ENCODE measurements at regions not wholly inside any gene's neighbourhood (a gene's known extent, or its start where the extent isn't known, plus 50 kb on each side); places are given as distances from the start of the nearest gene placed in this dataset.

GRCh38 chr1:81706650-81707435 is 93.9 kb upstream of the ADGRL2 start:
- Histone ChIP-seq H3K4me3 (ENCODE audit: low read length) (no peak overlapping the region), H3K4me1 (ENCODE audit: low read length) (no peaks in the 10 kb centered on the region), H3K9me2 (replicated peaks; ENCODE audit: insufficient read depth, low read length) (no peaks in the 10 kb centered on the region), H3K36me3 (replicated peaks; ENCODE audit: insufficient read depth, low read length) (no peaks in the 10 kb centered on the region), H3K9me3 (replicated peaks; ENCODE audit: insufficient read depth, low read length) (no peaks in the 10 kb centered on the region), H4K20me1 (ENCODE audit: insufficient read depth, low read length) (no peaks in the 10 kb centered on the region), H3F3A (ENCODE audit: insufficient read depth, low read length) (no peaks in the 10 kb centered on the region), H3K4me2 (ENCODE audit: low read depth, low read length) (no peak overlapping the region), H3K9ac (ENCODE audit: low read length) (no peak overlapping the region), H2AFZ (ENCODE audit: low read length) (no peak overlapping the region), H3K27me3 (replicated peaks; ENCODE audit: insufficient read depth, low read length) (no peaks in the 10 kb centered on the region), H3K27ac (ENCODE audit: low read length) (no peak overlapping the region), H3K79me2 (ENCODE audit: low read length) (no peaks in the 10 kb centered on the region)
- DNase-seq = no peak
- TF ChIP-seq EZH2 (optimal IDR thresholded peaks at IDR 0.05; ENCODE audit: low read depth, low read length) (no peak), EZH2phosphoT487 (IDR thresholded peaks at IDR 0.05; ENCODE audit: low read length) (no peak), CTCF (IDR thresholded peaks at IDR 0.05; ENCODE audit: low read length) (no peak)

DNA sequence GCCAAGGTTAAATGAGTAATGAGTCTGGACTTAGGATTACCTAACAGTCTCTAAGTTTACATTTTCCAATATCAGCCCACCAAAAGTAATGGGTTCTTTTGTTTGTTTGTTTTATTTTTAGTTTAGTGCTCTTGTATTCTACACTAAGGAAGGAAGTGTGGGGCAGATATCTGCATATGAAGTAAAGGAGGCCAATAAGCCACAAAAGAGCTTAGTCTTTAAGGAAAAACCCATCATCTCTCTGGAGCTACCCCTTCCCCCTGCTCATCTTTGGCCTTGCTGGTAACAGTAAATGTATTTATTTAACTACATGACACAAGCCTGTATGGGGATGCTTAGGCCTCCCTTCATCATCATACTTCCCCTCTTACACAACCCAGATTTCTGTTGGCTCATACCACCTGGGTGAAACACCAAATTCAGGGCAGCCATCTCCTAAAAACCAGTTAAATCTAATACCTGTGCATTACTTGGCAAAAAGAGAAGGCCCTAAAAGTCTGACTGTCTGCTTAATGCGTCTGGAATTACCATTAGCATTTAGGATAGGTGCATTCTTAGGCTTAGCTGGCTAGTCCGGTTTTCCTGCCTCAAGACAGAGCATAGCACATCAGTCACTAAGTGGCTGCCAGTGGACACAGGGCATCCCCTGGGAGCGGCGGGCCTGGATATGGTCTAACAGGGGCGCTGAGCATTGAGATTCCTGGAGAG is 96.8 kb upstream of the ADGRL2 start:
- H3K9ac ChIP-seq (ENCODE audit: low read length) = no peak overlapping the region
- H3K9me2 ChIP-seq (replicated peaks; ENCODE audit: insufficient read depth, low read length) = no peaks in the 10 kb centered on the region
- no peaks in the 10 kb centered on the region for H3F3A ChIP-seq (ENCODE audit: insufficient read depth, low read length)
- TF ChIP-seq EZH2 (optimal IDR thresholded peaks at IDR 0.05; ENCODE audit: low read depth, low read length) (no peak), CTCF (IDR thresholded peaks at IDR 0.05; ENCODE audit: low read length) (no peak), EZH2phosphoT487 (IDR thresholded peaks at IDR 0.05; ENCODE audit: low read length) (no peak)
- H3K4me2 ChIP-seq (ENCODE audit: low read depth, low read length) = no peak overlapping the region
- H3K27me3 ChIP-seq (replicated peaks; ENCODE audit: insufficient read depth, low read length) = no peaks in the 10 kb centered on the region
- H2AFZ ChIP-seq (ENCODE audit: low read length) = no peak overlapping the region
- no peak for DNase-seq
- no peak overlapping the region for H3K4me3 ChIP-seq (ENCODE audit: low read length)
- no peaks in the 10 kb centered on the region for H4K20me1 ChIP-seq (ENCODE audit: insufficient read depth, low read length)
- H3K9me3 ChIP-seq (replicated peaks; ENCODE audit: insufficient read depth, low read length) = no peaks in the 10 kb centered on the region
- no peaks in the 10 kb centered on the region for H3K79me2 ChIP-seq (ENCODE audit: low read length)
- H3K27ac ChIP-seq (ENCODE audit: low read length) = no peak overlapping the region
- no peaks in the 10 kb centered on the region for H3K36me3 ChIP-seq (replicated peaks; ENCODE audit: insufficient read depth, low read length)
- no peaks in the 10 kb centered on the region for H3K4me1 ChIP-seq (ENCODE audit: low read length)

DNA sequence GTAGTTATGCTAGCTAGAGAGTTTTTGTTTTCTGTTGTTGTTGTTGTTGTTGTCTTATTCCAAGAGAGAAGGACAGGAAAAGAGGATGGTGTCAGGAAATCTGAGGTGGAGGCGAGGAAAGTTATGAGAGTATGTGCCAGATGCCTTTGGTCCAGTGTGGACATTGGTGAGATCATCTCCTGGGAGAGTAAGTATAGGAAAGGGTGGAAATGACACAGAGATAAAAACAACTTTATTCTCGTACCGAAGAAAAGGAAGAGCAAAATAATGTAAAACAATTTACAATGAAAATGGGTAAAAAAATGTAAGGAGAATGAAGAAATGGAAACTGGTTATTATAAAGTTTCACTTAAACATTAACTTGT is 97.4 kb upstream of the ADGRL2 start:
- Histone ChIP-seq H3F3A (ENCODE audit: insufficient read depth, low read length) (no peaks in the 10 kb centered on the region), H3K4me2 (ENCODE audit: low read depth, low read length) (no peak overlapping the region), H2AFZ (ENCODE audit: low read length) (no peak overlapping the region), H3K9me3 (replicated peaks; ENCODE audit: insufficient read depth, low read length) (no peaks in the 10 kb centered on the region), H3K4me1 (ENCODE audit: low read length) (no peaks in the 10 kb centered on the region), H3K9ac (ENCODE audit: low read length) (no peak overlapping the region), H4K20me1 (ENCODE audit: insufficient read depth, low read length) (no peaks in the 10 kb centered on the region), H3K36me3 (replicated peaks; ENCODE audit: insufficient read depth, low read length) (no peaks in the 10 kb centered on the region), H3K4me3 (ENCODE audit: low read length) (no peak overlapping the region), H3K27me3 (replicated peaks; ENCODE audit: insufficient read depth, low read length) (no peaks in the 10 kb centered on the region), H3K79me2 (ENCODE audit: low read length) (no peaks in the 10 kb centered on the region), H3K27ac (ENCODE audit: low read length) (no peak overlapping the region), H3K9me2 (replicated peaks; ENCODE audit: insufficient read depth, low read length) (no peaks in the 10 kb centered on the region)
- no peak for DNase-seq
- no peak for TF ChIP-seq CTCF (IDR thresholded peaks at IDR 0.05; ENCODE audit: low read length)
- no peak for TF ChIP-seq EZH2 (optimal IDR thresholded peaks at IDR 0.05; ENCODE audit: low read depth, low read length)
- TF ChIP-seq EZH2phosphoT487 (IDR thresholded peaks at IDR 0.05; ENCODE audit: low read length) = no peak

All from MM.1S (cell line).